KOPT-K1 (cell line): ENCODE measurements at regions not wholly inside any gene's neighbourhood (a gene's known extent, or its start where the extent isn't known, plus 50 kb on each side); places are given as distances from the start of the nearest gene placed in this dataset.

ENCODE experiments used
- H3K27ac ChIP-seq: fragments of 200-600 bp; sonication (generic); 2 replicates; pipeline ENCODE4 v1.5.1; 2016; ENCODE audit warnings: antibody characterized with exemption, mild to moderate bottlenecking, low read depth, low read length; ENCODE audit not compliant: poor library complexity, severe bottlenecking
- H3K36me3 ChIP-seq: fragments of 200-600 bp; sonication (generic); 2 replicates; pipeline ENCODE4 v1.5.1; 2017; ENCODE audit warnings: antibody characterized with exemption, mild to moderate bottlenecking, low read length, moderate library complexity; ENCODE audit not compliant: insufficient read depth
- H3K9me3 ChIP-seq: fragments of 200-600 bp; sonication (generic); 2 replicates; pipeline ENCODE4 v1.5.1; 2017; ENCODE audit warnings: antibody characterized with exemption, low read length, mild to moderate bottlenecking; ENCODE audit not compliant: insufficient read depth, poor library complexity, severe bottlenecking

DNA sequence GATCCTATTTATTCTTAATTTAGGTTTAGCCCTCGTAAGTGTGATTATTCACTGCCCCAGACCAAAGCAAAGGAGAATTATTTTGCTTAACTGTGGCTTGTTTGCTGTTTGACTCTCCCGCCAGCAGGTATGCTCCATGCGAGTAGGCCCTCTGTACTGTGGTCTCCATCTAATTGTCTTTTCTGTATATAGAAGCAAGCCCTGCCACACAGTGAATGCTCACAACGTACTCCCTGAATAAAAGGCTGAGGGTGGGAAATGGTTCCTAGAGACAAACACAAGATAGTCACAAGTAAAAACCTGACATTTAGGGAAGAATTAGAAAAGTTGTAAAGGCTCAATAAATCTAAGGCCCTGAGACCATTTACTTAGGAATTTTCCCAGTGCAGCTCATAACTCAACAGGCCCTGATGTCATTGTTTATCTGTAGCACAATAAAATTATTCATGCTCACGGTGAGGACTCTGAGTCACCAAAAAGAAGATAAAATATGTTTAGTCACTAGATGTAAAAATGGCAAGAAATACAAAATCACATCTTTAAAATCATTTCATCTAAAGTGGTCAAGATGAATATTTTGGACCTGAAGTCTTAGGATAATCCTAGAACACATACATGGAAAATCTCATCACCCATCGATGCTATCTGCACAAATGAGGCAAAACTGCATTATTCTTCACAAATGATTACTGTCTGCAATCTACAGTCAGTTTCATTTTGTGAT is 473.2 kb downstream of the ENC1 start:
- Histone ChIP-seq H3K9me3 (no peaks in the 10 kb centered on the region), H3K27ac (no peak overlapping the region), H3K36me3 (no peaks in the 10 kb centered on the region)

DNA sequence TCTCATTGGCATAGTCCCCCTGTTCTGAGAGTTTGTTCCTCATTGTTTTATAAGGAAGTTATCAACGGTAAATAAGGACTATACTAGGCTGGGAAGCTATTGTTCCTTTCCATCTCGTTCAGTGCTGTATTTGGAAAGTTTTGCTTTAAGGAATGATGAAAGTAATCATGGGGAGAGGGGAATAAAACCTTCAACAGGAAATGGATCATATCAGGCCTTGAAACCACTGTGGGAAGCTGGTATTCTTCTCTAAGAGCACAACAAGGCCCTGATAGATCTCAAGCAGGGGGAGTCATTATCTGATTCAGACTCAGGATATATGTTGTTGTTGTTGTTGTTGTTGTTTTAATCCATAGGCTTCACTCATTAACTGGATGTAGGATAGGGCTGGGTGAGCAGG is 474.5 kb downstream of the ENC1 start:
- Histone ChIP-seq H3K9me3 (no peaks in the 10 kb centered on the region), H3K36me3 (no peaks in the 10 kb centered on the region), H3K27ac (no peak overlapping the region)

DNA sequence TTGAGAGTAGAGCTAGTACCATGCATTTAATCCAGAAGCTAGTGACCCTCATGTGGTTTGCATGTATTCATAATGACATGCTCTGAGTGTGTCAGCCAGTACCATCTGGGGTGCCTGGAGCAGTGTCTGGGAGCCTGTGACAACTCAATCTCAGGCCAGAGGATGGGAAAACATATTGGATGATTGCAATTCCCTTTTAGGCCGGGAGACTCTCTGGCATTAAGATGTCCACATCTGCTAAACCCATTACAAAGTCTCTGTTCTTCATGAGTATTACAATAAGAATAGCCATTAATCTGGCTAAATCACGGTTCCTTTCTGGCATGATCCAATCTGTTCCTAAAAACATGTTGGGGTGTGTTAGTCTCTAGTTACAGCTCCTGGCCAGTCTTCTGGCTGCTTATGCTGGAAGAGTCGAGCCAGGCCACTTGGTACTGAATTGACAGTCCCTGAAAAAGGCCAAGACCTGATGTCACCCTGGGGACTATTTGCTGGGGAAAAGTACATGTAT is 475.7 kb downstream of the ENC1 start:
- Histone ChIP-seq H3K36me3 (no peaks in the 10 kb centered on the region), H3K27ac (no peak overlapping the region), H3K9me3 (no peaks in the 10 kb centered on the region)

- peak overlapping the region; percentile 21 for H3K27ac ChIP-seq
- H3K9me3 ChIP-seq, result no peaks in the 10 kb centered on the region
- H3K36me3 ChIP-seq, result no peaks in the 10 kb centered on the region
Measured at GRCh38 chr5:74162524-74162923, 478.0 kb downstream of the ENC1 start.

DNA sequence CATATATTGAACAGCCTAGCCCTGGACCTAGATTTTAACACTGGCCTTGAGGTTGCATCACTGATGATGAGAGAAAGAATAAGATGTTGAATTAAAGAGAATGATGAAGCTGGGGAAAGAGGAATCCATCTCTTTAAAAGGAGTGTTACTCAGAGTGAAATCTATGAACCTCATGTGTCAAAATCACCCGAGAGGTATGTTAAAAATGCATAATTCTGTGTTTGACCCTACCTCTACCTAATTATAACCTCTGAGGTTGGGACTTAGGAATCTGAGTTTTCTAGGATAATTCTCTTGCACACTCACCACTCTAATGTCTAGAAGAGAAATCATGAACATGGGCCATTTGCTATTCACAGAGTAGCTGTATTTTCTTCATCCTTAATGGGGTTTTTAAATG is 479.4 kb downstream of the ENC1 start:
- Histone ChIP-seq H3K36me3 (no peaks in the 10 kb centered on the region), H3K27ac (no peak overlapping the region), H3K9me3 (no peaks in the 10 kb centered on the region)

- H3K36me3 ChIP-seq, result no peaks in the 10 kb centered on the region
Measured at GRCh38 chr5:74156728-74157383, 483.7 kb downstream of the ENC1 start.

DNA sequence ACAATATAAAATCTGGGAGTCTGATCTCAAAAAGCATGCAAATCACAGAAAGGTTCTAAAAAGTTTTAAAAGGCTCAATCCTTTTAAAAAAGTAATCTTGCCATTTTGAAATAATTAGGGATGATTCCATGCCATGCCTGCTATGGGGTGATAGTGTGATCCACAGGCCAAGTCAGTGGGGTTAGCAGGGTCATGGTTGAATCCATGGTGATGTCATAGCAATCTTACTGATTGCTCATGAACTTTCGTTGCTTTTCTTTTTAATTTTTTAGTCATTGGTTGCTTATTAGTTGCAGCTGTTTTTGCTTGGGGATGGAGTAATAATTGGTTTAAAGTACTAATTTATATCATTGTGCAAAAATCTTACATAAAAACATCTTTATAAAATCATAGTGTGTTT is 485.0 kb downstream of the ENC1 start:
- no peaks in the 10 kb centered on the region for H3K36me3 ChIP-seq
- H3K9me3 ChIP-seq, result no peaks in the 10 kb centered on the region
- H3K27ac ChIP-seq, result no peak overlapping the region

More at GRCh38 chr5:74156728-74157383, 483.7 kb downstream of the ENC1 start:
- no peak overlapping the region for H3K27ac ChIP-seq
- H3K9me3 ChIP-seq, result no peaks in the 10 kb centered on the region

DNA sequence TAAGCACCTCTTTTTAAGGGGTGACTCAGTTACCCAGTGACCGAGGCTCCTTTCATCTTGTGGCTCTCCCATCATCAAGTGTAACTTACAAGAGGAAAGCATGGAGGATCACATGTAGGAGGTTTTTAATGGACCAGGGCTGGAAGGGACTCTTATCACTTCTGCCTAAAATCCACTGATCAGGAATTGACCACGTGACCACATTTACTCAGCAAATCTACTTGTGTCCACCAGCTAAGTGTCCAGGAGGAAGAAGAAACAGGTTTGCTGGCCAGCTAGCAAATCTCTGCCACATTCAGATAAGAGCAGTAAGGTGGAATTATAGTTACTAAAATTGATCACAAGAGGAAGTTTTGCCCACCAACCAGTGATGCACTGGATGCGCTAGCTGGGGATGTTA is 486.0 kb downstream of the ENC1 start:
- H3K36me3 ChIP-seq, result no peaks in the 10 kb centered on the region
- H3K9me3 ChIP-seq, result no peaks in the 10 kb centered on the region
- no peak overlapping the region for H3K27ac ChIP-seq

- H3K27ac ChIP-seq, result no peak overlapping the region
- H3K36me3 ChIP-seq, result no peaks in the 10 kb centered on the region
- no peaks in the 10 kb centered on the region for H3K9me3 ChIP-seq
Measured at GRCh38 chr5:74153255-74153790, 487.2 kb downstream of the ENC1 start.

- Histone ChIP-seq H3K9me3 (no peaks in the 10 kb centered on the region), H3K27ac (no peak overlapping the region)
Measured at GRCh38 chr5:74152625-74153254, 487.8 kb downstream of the ENC1 start.

DNA sequence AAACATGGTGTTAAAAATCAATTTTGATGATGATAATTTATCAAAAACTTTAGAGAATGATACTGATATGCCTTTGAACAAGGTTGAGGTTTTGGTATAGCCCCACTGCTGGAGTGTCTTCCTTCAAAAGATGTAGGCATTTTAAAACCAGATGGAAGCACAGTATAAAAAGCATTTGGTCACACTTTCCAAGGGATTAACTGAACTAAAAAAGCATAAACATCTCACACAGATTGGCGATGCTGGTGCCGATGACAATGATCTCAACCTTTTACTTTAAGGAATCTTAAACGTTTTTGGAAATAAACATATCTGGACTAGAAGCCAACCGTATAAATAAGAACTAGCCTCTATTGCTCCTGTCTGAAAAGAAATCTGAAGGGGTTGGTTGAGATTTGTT is 488.4 kb downstream of the ENC1 start:
- Histone ChIP-seq H3K9me3 (no peaks in the 10 kb centered on the region), H3K36me3 (no peaks in the 10 kb centered on the region), H3K27ac (no peak overlapping the region)

More at GRCh38 chr5:74152625-74153254, 487.8 kb downstream of the ENC1 start:
- no peaks in the 10 kb centered on the region for H3K36me3 ChIP-seq

DNA sequence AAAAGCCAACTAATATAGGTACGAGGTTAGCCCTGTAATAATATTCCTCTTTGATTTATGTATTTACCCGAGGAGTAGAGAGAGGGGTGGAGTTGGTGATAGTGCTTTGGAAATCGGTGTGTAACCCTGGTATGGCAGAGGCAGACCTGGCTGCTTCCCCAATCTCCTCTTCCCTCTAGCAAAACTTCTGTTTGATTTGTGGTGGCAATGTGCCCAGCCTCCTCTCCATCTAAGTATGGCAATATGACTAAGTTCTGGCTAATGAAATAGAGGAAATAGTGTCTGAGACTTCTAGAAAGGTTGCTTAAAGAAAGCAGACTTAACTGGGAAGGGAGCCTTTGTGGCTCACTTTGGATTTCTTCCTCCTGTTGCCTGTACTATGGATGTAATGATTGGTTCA is 491.1 kb downstream of the ENC1 start:
- H3K9me3 ChIP-seq, result no peaks in the 10 kb centered on the region
- no peaks in the 10 kb centered on the region for H3K36me3 ChIP-seq
- H3K27ac ChIP-seq, result no peak overlapping the region

- no peaks in the 10 kb centered on the region for H3K9me3 ChIP-seq
- no peak overlapping the region for H3K27ac ChIP-seq
- H3K36me3 ChIP-seq, result no peaks in the 10 kb centered on the region
Measured at GRCh38 chr5:74148321-74148720, 492.2 kb downstream of the ENC1 start.

GRCh38 chr5:74146796-74147195 is 493.7 kb downstream of the ENC1 start:
- Histone ChIP-seq H3K36me3 (no peaks in the 10 kb centered on the region), H3K9me3 (no peaks in the 10 kb centered on the region), H3K27ac (no peak overlapping the region)

DNA sequence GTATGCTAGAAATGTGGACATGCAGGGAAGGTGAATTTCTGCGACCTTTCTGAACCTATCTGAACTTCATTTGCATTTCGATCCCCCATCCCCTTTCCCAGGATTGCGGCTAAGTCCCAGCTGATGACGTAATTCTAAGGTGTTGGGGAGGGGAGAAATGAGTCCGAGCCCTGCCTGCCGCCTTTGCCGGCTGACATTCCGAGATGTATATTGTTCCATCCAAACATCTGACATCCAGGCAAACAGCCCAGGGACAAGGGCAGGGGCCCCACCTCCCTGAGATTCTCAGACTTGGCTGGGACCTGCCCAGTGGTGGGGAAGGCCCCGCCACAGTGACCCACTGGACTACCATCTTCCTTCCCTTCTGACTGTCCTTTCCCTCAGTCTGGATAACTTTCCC is 494.6 kb downstream of the ENC1 start:
- Histone ChIP-seq H3K27ac (no peak overlapping the region), H3K9me3 (no peaks in the 10 kb centered on the region), H3K36me3 (no peaks in the 10 kb centered on the region)
